AG04449 (cell line): ENCODE measurements at regions not wholly inside any gene's neighbourhood (a gene's known extent, or its start where the extent isn't known, plus 50 kb on each side); places are given as distances from the start of the nearest gene placed in this dataset.

Source experiments
- CTCF ChIA-PET: fragments of 350-600 bp; formaldehyde crosslinking; extraction: SDS; loops from one replicate; lab custom pipeline; 2021; ENCODE audit warnings: antibody characterized with exemption; lab: Yijun Ruan, JAX
- POLR2A ChIA-PET: fragments of 400-600, 350-600 bp; formaldehyde crosslinking; extraction: SDS; loops from one replicate; lab custom pipeline; 2020; ENCODE audit warnings: antibody characterized with exemption, inconsistent platforms; lab: Yijun Ruan, JAX
- DNase-seq: peaks from one replicate; pipeline ENCODE4 v3.0.0-alpha.2; 2010; ENCODE audit warnings: low read depth, low spot score
- H3K4me3 ChIP-seq: 2 replicates; pipeline ENCODE4 v1.5.1; 2011; ENCODE audit warnings: low read depth, mild to moderate bottlenecking, control low read depth, low read length
- TF ChIP-seq, protein P1 (sequence below): IDR thresholded peaks from one replicate; pipeline ENCODE4 v1.5.1; 2011; ENCODE audit warnings: mild to moderate bottlenecking, moderate library complexity, low read length, control low read depth, inconsistent platforms; ENCODE audit not compliant: insufficient read depth; ENCODE audit errors: missing control alignments

DNA sequence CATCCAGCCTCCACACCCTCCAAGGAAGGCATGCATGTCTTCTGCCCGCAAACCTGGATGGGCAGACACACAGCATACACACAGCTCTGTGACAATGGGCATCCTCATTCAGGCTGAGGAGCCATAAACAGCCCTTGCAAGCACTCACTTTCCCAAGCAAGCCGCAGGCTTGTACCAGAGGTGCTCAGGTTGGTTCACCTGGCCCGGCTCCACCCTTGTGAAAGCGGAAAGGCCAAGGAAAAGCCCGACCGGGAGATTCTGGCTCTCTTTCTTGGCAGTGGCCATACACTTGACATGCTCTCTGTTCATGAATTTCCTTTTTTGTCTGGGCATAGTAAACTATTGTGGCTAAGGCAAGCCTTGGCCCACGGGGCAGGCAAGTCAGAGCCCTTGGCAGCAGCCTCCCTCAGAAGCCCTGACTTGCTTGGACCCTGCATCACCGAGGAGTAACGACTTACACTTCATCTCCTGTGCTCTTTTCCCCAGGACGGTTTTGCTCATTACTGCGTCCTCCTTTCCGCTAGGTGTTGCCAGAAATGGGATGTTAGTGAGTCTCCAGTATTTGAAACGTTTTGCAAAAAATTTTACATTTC, 74.6 kb upstream of the BNC1 start:
- TF ChIP-seq, protein P1, sequence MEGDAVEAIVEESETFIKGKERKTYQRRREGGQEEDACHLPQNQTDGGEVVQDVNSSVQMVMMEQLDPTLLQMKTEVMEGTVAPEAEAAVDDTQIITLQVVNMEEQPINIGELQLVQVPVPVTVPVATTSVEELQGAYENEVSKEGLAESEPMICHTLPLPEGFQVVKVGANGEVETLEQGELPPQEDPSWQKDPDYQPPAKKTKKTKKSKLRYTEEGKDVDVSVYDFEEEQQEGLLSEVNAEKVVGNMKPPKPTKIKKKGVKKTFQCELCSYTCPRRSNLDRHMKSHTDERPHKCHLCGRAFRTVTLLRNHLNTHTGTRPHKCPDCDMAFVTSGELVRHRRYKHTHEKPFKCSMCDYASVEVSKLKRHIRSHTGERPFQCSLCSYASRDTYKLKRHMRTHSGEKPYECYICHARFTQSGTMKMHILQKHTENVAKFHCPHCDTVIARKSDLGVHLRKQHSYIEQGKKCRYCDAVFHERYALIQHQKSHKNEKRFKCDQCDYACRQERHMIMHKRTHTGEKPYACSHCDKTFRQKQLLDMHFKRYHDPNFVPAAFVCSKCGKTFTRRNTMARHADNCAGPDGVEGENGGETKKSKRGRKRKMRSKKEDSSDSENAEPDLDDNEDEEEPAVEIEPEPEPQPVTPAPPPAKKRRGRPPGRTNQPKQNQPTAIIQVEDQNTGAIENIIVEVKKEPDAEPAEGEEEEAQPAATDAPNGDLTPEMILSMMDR, result no peak
- no peak overlapping the region for H3K4me3 ChIP-seq
- ChIA-PET POLR2A (no interaction called here), CTCF (interaction anchor here (3.5 kb wide), 1 partner anchor 111 kb away, joined by 11 read pairs; no protein-coding TSS in a partner anchor)
- no peak for DNase-seq

DNA sequence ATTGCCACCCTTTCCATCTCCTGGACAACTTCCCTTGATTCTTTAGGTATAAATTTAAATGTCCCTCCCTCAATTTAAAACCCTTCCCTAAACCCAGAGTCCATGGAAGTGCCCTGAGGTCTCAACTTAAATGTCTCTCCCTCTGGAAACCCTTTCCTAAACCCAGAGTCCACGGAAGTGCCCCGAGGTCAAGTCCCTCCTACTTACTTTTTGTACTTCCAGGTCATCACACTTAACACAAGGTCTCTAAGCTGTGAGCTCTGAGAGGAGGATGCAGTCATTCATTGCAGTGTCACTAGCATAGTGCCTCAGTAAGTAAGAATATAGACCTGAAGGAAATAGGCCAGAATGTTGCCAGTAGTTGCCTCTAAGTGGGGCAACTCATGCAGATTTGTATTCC, 78.2 kb upstream of the BNC1 start:
- ChIA-PET CTCF (no interaction called here), POLR2A (no interaction called here)
- DNase-seq, result no peak
- H3K4me3 ChIP-seq, result no peak overlapping the region
- TF ChIP-seq, protein P1, result no peak

DNA sequence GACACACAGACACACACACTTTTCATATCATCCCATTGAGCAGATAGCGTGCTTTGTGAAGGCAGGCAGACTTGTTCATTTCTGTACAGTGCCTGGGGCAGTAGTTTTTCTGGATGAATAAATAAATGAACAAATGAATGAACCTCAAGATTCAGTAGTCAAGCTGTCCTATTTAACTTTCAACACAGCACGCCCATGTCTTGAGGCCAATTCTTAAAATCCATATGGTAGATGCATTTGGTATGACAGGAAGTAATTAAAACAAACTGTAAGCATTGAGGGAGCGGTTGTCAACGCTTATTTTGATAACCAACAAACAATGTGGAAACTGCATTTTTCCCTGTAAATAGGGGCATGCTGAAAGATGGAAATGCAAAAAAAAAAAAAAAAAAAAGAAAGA, 80.0 kb upstream of the BNC1 start:
- CTCF ChIA-PET, result no interaction called here
- no peak overlapping the region for H3K4me3 ChIP-seq
- TF ChIP-seq, protein P1, result no peak
- POLR2A ChIA-PET, result no interaction called here
- DNase-seq, result no peak

DNA sequence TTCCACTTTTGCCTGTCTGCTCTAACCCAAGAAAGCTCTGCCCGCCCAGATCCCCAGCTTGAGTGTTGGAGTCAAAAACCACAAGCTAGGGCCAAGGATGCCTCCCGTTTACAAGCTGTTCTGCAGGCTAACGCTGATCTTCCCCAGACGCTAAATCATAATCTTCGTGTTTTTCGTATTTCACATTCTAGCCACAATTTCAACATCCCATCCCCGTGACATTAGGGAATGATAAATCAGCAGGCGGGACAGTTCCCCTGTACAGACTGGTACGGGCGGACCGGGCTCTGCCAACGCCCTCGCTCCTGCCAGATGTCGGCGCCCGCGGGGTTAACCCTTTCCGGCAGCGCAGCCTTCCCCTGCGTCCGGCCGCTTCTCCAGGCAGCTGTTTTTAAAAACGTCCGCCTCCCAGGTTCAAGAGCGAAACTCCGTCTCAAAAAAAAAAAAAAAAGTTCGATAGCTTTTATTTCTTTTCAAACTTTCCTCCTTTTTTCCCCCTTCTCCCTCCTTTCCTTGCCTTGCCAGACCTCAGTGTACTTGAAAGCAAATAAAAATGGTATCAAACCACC, 81.0 kb upstream of the BNC1 start:
- ChIA-PET POLR2A (interaction anchor here (1.3 kb wide), 1 partner anchor 82 kb away, joined by 4 read pairs; no protein-coding TSS in a partner anchor), CTCF (interaction anchor here (0.9 to 1.3 kb wide), 4 partner anchors 9 to 118 kb away, joined by 3 to 10 read pairs (median 4); no protein-coding TSS in a partner anchor)
- TF ChIP-seq, protein P1, result no peak
- H3K4me3 ChIP-seq, result peak overlapping the region; percentile 57
- peak; percentile 49 for DNase-seq

DNA sequence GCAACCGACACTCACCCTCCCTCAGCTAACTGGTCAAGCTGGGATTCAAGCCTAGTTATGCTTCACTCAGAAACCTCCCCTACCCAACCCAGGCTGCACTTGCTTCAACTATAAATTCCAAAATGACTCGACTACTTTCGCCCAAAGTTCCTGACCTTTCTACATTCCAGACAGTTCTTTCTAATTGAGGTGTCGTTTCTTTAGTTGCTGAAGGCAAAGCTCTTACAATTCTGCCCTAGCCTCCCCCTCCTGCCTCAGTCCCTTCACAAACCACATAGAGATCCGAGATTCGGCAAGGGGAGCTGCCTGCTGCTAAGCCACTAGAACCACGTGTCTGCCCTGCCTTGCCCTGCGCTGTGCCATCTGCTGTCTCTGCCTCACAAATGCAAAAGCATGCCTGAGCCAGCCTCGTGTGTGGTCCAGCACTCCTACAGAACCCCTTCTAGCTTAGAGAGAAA, 74.7 kb upstream of the SH3GL3 start:
- CTCF ChIA-PET, result interaction anchor here (1.4 to 2.4 kb wide), 2 partner anchors 9 to 124 kb away, joined by 5 to 7 read pairs; no protein-coding TSS in a partner anchor
- POLR2A ChIA-PET, result no interaction called here

More for the DNA sequence above, 74.7 kb upstream of the SH3GL3 start:
- DNase-seq, result no peak
- TF ChIP-seq, protein P1, result no peak
- no peak overlapping the region for H3K4me3 ChIP-seq
